ENCODE measurements at regions not wholly inside any gene's neighbourhood (a gene's known extent, or its start where the extent isn't known, plus 50 kb on each side); places are given as distances from the start of the nearest gene placed in this dataset.

DNA sequence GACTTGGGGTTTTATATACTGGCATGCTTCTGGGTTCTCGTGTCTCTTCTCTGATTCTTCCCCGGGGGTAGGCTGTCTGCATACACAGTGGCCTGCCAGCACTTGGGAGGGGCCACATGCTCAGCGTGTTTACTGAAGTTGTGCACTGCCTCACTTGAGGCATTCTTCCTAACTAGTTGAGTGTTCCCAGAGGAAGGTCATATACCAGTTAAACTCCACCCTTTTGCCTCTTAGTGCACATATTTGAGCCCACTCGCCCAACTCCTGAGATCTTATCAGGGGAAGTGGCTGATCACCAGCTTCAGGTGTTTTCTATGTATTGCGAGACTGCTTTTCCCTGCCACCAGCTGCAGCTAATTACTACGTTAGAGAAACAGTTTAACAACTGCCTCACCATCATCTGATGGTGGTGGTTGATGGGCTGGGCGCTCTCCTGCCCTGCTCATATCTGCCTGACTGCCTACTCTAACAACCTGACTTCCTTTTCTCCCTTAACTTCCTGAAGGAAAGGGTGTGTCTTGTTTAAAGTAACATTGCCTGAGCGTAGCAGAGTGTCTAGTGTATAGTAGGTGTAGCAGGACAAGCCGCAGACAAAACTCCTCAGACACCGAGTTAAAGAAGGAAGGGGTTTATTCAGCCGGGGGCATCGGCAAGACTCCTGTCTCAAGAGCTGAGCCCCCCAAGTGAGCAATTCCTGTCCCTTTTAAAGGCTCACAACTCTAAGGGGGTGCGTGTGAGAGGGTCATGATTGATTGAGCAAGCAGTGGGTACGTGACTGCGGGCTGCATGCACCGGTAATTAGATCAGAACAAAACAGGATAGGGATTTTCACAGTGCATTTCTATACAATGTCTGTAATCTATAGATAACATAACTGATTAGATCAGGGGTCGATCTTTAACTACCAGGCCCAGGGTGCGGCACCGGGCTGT lies 60.1 kb upstream of the CLINT1 start:
- Histone ChIP-seq H3K27ac (ENCODE audit: insufficient read depth, low read length, poor library complexity, severe bottlenecking) (no peak overlapping the region), H3K4me1 (ENCODE audit: control insufficient read depth, insufficient read depth, low read length, poor library complexity, severe bottlenecking) (peaks cover 9% of the 10 kb centered on the region), H3K36me3 (ENCODE audit: control insufficient read depth, insufficient read depth, low read length) (no peaks in the 10 kb centered on the region), H3K9me3 (ENCODE audit: control insufficient read depth, low read length) (no peaks in the 10 kb centered on the region), H3K4me3 (ENCODE audit: insufficient read depth, low read depth, low read length, poor library complexity, severe bottlenecking) (peak overlapping the region; percentile 19), H3K27me3 (replicated peaks; ENCODE audit: control insufficient read depth, insufficient read depth, low read length, poor library complexity, severe bottlenecking) (no peaks in the 10 kb centered on the region)
- DNase-seq = no peak

DNA sequence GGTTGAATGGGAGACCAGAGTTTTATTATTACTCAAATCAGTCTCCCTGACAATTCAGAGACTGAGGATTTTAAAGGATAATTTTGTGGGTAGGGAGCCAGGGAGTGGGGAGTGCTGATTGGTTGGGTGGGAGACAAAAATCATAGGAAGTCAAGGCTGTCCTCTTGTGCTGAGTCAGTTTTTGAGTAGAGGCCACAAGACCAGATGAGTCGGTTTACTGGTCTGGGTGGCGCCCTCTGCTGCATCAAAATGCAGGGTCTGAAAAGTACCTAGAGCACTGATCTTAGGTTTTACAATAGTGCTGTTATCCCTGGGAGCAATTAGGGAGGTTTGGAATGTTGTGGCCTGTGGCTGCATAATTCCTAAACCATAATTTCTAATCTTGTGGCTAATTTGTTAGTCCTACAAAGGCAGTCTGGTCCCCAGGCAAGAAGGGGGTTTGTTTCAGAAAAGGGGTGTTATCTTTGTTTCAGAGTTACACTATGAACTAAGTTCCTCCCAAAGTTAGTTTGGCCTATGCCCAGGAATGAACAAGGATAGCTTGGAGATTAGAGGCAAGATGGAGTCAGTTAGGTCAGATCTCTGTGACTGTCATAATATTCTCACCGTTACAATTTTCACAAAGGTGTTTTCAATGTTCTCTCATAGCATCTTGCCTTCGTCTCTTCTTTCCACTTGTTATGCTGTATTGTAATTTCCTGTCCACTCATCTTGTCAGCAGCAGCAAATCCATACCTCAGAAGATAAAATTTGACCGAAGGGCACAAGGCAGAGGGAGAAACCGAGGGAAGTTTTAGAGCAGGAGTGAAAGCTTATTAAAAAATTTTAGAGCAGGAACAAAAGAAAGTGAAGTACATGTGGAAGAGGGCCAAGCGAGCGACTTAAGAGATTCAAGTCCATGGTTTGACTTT lies 59.2 kb upstream of the CLINT1 start:
- peaks cover 9% of the 10 kb centered on the region for H3K4me1 ChIP-seq (ENCODE audit: control insufficient read depth, insufficient read depth, low read length, poor library complexity, severe bottlenecking)
- H3K4me3 ChIP-seq (ENCODE audit: insufficient read depth, low read depth, low read length, poor library complexity, severe bottlenecking) = no peak overlapping the region
- no peaks in the 10 kb centered on the region for H3K9me3 ChIP-seq (ENCODE audit: control insufficient read depth, low read length)
- H3K27me3 ChIP-seq (replicated peaks; ENCODE audit: control insufficient read depth, insufficient read depth, low read length, poor library complexity, severe bottlenecking) = no peaks in the 10 kb centered on the region
- peak; percentile 17 to 30 (median 22) for DNase-seq
- no peaks in the 10 kb centered on the region for H3K36me3 ChIP-seq (ENCODE audit: control insufficient read depth, insufficient read depth, low read length)
- no peak overlapping the region for H3K27ac ChIP-seq (ENCODE audit: insufficient read depth, low read length, poor library complexity, severe bottlenecking)

DNA sequence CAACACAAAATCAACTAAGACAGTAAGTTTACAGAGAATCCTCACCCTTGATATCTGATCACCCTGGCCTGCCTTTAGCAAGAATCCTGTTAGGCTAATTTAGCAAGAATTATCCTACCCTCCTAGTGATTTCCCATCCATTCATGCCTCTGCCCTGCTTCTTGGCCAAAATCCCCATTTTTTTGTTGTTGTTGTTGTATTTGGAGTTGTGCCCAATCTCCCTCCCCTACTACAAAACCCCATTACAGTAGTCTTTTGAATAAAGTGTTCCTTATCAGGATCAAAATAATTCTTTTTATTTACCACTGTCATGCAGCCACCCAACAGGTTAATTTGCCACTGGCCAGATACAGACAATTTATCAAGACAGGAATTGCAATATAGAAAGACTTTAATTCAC lies 58.5 kb upstream of the CLINT1 start:
- Histone ChIP-seq H3K9me3 (ENCODE audit: control insufficient read depth, low read length) (no peaks in the 10 kb centered on the region), H3K27ac (ENCODE audit: insufficient read depth, low read length, poor library complexity, severe bottlenecking) (no peak overlapping the region), H3K36me3 (ENCODE audit: control insufficient read depth, insufficient read depth, low read length) (no peaks in the 10 kb centered on the region), H3K27me3 (replicated peaks; ENCODE audit: control insufficient read depth, insufficient read depth, low read length, poor library complexity, severe bottlenecking) (no peaks in the 10 kb centered on the region), H3K4me1 (ENCODE audit: control insufficient read depth, insufficient read depth, low read length, poor library complexity, severe bottlenecking) (peaks cover 9% of the 10 kb centered on the region), H3K4me3 (ENCODE audit: insufficient read depth, low read depth, low read length, poor library complexity, severe bottlenecking) (no peak overlapping the region)
- DNase-seq = no peak

DNA sequence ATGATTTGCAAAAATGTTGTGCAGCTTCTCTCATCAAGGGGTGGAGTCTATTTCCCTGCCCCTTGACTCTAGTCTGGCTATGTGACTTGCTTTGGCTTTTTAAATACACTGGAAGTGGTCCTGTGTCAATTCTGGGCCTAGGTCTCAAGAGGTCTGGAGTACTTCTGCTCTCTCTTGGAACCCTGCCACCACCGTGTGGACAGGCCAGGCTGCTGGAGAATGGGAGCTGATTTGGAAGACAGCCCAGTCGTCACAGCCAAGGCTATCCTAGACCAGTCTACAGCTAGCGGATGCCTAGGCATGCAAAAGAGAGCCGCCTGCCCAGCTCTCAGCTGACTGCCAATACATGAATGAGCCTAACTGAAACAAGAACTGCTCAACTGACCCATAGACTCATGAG lies 56.7 kb upstream of the CLINT1 start:
- Histone ChIP-seq H3K27me3 (replicated peaks; ENCODE audit: control insufficient read depth, insufficient read depth, low read length, poor library complexity, severe bottlenecking) (no peaks in the 10 kb centered on the region), H3K4me3 (ENCODE audit: insufficient read depth, low read depth, low read length, poor library complexity, severe bottlenecking) (no peak overlapping the region), H3K4me1 (ENCODE audit: control insufficient read depth, insufficient read depth, low read length, poor library complexity, severe bottlenecking) (peaks cover 9% of the 10 kb centered on the region), H3K36me3 (ENCODE audit: control insufficient read depth, insufficient read depth, low read length) (no peaks in the 10 kb centered on the region), H3K27ac (ENCODE audit: insufficient read depth, low read length, poor library complexity, severe bottlenecking) (no peak overlapping the region), H3K9me3 (ENCODE audit: control insufficient read depth, low read length) (no peaks in the 10 kb centered on the region)
- DNase-seq = no peak

DNA sequence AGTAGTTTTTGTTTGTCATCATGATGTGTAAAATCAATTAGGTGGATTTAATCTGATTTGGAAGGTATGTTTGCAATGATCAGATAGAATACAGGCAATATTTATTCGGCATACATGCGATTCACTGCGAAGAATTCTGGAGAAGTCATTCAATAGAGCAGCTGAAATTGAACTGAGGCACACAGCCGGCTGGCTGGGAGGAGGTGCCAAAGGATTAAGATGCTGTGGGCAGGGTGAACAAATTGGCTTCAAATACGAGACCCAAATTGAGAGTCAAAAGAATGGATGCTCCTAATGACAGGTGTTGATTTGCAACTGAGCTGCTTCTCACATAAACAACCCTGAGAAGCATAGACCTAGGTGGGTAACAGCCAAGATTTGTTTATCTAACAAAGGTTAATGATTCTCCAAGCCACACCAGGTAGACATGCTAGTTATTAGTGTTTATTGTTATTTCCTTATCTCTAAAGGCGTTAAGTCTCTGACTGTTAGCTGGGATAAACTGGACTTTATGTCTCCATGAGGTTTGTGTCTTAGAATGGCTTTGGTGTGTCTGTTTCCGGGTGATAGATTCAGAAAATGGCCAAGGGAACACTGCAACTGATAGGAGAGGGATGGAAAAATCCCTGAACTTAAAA lies 55.3 kb upstream of the CLINT1 start:
- no peak overlapping the region for H3K4me3 ChIP-seq (ENCODE audit: insufficient read depth, low read depth, low read length, poor library complexity, severe bottlenecking)
- no peaks in the 10 kb centered on the region for H3K9me3 ChIP-seq (ENCODE audit: control insufficient read depth, low read length)
- H3K4me1 ChIP-seq (ENCODE audit: control insufficient read depth, insufficient read depth, low read length, poor library complexity, severe bottlenecking) = peaks cover 9% of the 10 kb centered on the region
- no peaks in the 10 kb centered on the region for H3K36me3 ChIP-seq (ENCODE audit: control insufficient read depth, insufficient read depth, low read length)
- DNase-seq = no peak
- H3K27ac ChIP-seq (ENCODE audit: insufficient read depth, low read length, poor library complexity, severe bottlenecking) = no peak overlapping the region
- no peaks in the 10 kb centered on the region for H3K27me3 ChIP-seq (replicated peaks; ENCODE audit: control insufficient read depth, insufficient read depth, low read length, poor library complexity, severe bottlenecking)

DNA sequence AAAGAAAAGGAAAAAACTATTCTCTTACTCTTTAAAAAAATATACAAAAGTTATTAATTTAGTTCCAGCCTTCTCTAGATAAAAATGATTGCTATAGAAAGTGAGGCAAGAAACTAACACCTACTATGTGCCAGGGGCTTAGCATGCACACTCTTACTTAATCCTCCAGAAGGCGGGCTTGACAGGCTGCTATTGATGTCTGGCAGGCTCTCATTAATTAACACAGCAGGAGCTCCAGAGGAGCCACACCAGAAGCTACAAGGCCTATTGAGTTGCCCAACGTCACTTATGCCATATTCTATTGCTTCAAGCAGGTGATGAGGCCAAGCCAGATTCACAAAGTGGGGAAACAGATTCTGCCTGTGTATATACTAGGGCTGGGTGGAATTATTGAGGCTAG lies 54.6 kb upstream of the CLINT1 start:
- Histone ChIP-seq H3K4me3 (ENCODE audit: insufficient read depth, low read depth, low read length, poor library complexity, severe bottlenecking) (no peak overlapping the region), H3K27ac (ENCODE audit: insufficient read depth, low read length, poor library complexity, severe bottlenecking) (no peak overlapping the region), H3K4me1 (ENCODE audit: control insufficient read depth, insufficient read depth, low read length, poor library complexity, severe bottlenecking) (peaks cover 5% of the 10 kb centered on the region), H3K27me3 (replicated peaks; ENCODE audit: control insufficient read depth, insufficient read depth, low read length, poor library complexity, severe bottlenecking) (no peaks in the 10 kb centered on the region), H3K9me3 (ENCODE audit: control insufficient read depth, low read length) (no peaks in the 10 kb centered on the region), H3K36me3 (ENCODE audit: control insufficient read depth, insufficient read depth, low read length) (no peaks in the 10 kb centered on the region)
- DNase-seq = no peak

DNA sequence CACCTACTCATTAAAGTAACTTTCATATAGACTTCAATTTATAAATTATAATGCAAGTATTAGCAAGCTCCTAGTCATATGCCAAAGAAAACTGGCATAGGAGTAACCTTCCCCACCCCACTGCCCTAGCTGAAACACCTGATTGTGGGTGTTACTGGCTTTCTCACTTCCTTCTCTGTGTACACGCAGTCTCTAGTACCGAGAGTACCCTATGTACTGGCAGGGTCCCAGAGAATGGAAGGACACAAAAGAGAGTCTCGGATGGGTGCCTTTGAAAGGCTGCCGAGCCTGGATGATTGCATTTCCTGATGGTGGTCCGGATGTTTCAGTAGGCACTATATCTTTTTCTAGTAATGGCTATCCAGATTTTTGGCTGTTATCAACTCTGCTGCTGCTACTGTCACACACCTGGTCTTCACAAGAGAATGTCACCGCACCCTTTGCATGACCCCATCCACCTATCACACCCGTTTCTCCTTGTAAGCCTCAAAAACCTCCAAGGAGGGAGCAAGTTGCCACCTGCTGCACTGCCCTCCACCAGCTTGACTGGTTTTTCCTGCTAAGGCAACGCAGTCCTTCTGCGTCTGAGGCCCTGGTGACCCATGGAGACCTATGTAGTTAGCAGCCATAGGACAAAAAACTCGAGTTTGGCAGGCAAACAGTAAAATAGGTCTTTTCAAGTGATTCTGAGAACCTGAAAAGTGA lies 53.8 kb upstream of the CLINT1 start:
- H3K36me3 ChIP-seq (ENCODE audit: control insufficient read depth, insufficient read depth, low read length) = no peaks in the 10 kb centered on the region
- DNase-seq = no peak
- H3K27ac ChIP-seq (ENCODE audit: insufficient read depth, low read length, poor library complexity, severe bottlenecking) = no peak overlapping the region
- H3K9me3 ChIP-seq (ENCODE audit: control insufficient read depth, low read length) = no peaks in the 10 kb centered on the region
- H3K4me1 ChIP-seq (ENCODE audit: control insufficient read depth, insufficient read depth, low read length, poor library complexity, severe bottlenecking) = no peaks in the 10 kb centered on the region
- no peaks in the 10 kb centered on the region for H3K27me3 ChIP-seq (replicated peaks; ENCODE audit: control insufficient read depth, insufficient read depth, low read length, poor library complexity, severe bottlenecking)
- H3K4me3 ChIP-seq (ENCODE audit: insufficient read depth, low read depth, low read length, poor library complexity, severe bottlenecking) = no peak overlapping the region

DNA sequence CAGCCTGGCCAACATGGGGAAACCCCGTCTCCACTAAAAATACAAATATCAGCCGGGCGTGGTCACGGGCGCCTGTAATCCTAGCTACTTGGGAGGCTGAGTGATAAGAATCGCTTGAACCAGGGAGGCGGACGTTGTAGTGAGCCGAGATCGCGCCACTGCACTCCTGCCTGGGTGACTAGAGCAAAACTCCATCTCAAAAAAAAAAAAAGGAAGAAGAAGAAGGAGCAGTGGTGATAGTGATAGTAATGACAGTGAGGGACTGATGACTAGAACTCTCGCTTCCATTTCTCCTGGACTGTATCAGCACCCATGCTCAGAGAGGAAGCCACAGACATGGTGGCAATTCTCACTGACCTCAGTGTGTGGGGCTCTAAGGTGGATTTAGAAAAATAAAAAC lies 52.6 kb upstream of the CLINT1 start:
- H3K4me1 ChIP-seq (ENCODE audit: control insufficient read depth, insufficient read depth, low read length, poor library complexity, severe bottlenecking) = no peaks in the 10 kb centered on the region
- no peaks in the 10 kb centered on the region for H3K36me3 ChIP-seq (ENCODE audit: control insufficient read depth, insufficient read depth, low read length)
- no peak overlapping the region for H3K27ac ChIP-seq (ENCODE audit: insufficient read depth, low read length, poor library complexity, severe bottlenecking)
- no peaks in the 10 kb centered on the region for H3K9me3 ChIP-seq (ENCODE audit: control insufficient read depth, low read length)
- H3K27me3 ChIP-seq (replicated peaks; ENCODE audit: control insufficient read depth, insufficient read depth, low read length, poor library complexity, severe bottlenecking) = no peaks in the 10 kb centered on the region
- no peak overlapping the region for H3K4me3 ChIP-seq (ENCODE audit: insufficient read depth, low read depth, low read length, poor library complexity, severe bottlenecking)
- DNase-seq = no peak

Measured in effector memory CD4-positive, alpha-beta T cell (primary cell).